NOMO-1 treated with DMSO at 0.1 percent for 48 hours (cell line): ENCODE measurements at regions not wholly inside any gene's neighbourhood (a gene's known extent, or its start where the extent isn't known, plus 50 kb on each side); places are given as distances from the start of the nearest gene placed in this dataset.

Source experiments
- DNase-seq: peaks from one replicate; lab custom pipeline; 2025; ENCODE audit not compliant: unreplicated experiment; lab: John Stamatoyannopoulos, UW

GRCh38 chr2:729376-729861 is 52.2 kb upstream of the TMEM18 start:
- no peak for DNase-seq

DNA sequence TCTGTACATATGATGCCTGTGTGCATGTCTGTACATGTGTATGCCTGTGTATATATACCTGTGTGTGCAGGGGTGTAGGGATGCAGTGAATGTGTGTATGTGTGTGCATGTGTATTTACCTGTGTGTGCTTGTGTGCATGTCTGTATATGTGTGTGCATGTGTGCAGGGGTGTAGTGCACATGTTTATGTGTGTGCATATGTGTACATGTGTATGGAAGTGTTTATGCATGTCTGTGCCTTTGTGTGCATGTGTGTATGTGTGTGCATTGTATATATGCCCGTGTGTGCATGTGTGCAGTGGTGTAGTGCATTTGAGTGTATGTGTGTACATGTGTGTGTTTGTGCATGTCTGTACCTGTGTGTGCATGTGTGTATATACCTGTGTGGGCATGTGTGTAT is 51.0 kb upstream of the TMEM18 start:
- DNase-seq, result no peak

GRCh38 chr2:727071-727470 is 49.9 kb upstream of the TMEM18 start:
- DNase-seq, result no peak
